ENCODE measurements at regions not wholly inside any gene's neighbourhood (a gene's known extent, or its start where the extent isn't known, plus 50 kb on each side); places are given as distances from the start of the nearest gene placed in this dataset.

DNA sequence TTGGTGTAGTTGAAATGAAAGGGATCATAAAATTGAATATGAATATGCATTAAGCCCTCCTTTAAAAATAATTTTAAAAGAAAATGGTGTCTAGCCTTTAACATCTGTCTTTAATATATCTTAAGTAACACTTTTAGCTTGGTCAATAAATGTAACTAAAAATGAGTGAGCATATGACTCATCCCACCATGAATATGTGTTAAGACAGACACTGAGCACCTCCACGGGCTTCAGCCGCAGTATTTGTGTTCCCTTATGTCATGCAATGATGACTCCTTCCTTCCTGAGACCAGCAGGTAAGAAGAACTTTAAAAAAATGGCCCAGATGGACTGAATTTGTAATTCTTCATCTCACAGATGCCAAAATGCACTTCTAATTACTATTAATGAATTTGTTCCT is 563.2 kb downstream of the NR2F1-AS1 start:
- no peak for ATAC-seq
- DNase-seq (ENCODE audit: low spot score) = no peak

DNA sequence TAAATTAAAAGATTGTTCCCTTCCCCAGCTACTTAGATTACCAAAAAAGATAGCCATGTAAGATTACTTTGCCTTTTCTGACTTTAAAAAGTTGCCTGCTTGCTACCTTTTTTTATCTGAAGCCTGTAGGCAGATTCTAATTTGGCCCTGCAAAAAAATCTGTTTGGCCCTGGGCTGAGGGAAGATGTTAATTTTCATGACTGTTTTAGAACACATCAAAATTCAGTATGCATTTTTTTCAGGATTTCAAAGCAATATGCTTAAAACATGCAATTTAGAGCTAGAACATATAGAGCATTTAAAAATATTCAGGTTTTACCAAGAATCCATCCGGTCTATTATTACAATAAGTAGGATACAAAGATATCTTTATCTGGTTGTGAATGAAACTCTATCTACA is 563.6 kb downstream of the NR2F1-AS1 start:
- ATAC-seq = no peak
- no peak for DNase-seq (ENCODE audit: low spot score)

DNA sequence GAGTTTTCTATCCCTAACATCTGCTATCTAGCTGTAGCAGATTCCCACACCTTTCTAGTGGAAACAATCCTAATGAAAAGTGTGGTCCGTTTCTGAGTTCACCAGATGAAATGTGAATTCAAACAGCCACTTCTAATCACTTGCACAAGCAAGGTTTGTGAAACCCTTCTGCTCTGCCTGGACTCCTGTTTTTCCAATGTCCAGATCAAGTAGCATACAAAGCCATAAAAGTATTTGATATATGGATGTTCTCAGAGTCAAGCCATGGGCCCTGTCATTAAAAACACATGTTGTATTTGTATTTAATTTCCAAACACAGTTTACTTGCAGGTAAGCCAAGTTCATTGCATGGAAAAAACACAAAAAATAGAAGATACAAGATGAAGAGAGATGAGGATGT is 570.4 kb downstream of the NR2F1-AS1 start:
- ATAC-seq = no peak
- DNase-seq (ENCODE audit: low spot score) = no peak

DNA sequence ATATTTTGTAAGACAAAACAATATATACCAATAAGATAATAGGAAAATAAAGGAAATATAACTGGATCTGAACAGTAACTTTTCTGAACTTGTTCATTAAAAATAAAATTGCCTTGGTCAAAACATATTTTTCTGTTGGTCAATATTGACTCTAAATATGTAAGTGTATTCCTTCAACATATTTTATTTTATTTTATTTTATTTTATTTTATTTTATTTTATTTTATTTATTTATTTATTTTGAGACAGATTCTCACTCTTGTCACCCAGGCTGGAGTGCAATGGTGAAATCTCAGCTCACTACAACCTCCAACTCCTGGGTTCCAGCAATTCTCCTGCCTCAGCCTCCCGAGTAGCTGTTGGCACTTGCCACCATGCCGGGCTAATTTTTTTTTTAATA is 571.0 kb downstream of the NR2F1-AS1 start:
- ATAC-seq = no peak
- DNase-seq (ENCODE audit: low spot score) = no peak

- ATAC-seq (no peak), DNase-seq (ENCODE audit: low spot score) (no peak)
Observed at GRCh38 chr5:93008502-93009207, 572.4 kb downstream of the NR2F1-AS1 start.

DNA sequence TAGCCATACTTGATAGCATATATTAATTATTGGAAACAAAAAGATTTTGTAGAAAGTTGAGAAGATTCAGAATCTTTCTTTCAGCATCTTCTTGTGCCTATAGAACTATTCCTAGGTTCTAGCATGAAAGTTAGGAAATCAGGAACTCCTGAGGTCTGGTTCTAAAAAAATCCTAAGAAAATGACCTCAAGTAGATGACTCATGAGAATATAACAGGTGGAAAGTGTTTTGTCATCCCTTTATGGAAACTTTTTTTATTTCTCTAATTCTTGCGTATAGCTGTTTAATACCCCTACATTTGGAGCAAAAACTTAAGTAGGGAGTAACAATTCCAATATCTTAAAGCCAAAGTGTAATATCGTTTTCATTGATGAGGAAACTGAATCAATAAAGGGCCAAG is 574.1 kb downstream of the NR2F1-AS1 start:
- ATAC-seq (no peak), DNase-seq (ENCODE audit: low spot score) (no peak)

- no peak for ATAC-seq
- no peak for DNase-seq (ENCODE audit: low spot score)
Observed at GRCh38 chr5:92998456-92998855, 582.6 kb downstream of the NR2F1-AS1 start.

GRCh38 chr5:92994392-92994791 is 586.6 kb downstream of the NR2F1-AS1 start:
- DNase-seq (ENCODE audit: low spot score) = no peak
- no peak for ATAC-seq

- no peak for ATAC-seq
- no peak for DNase-seq (ENCODE audit: low spot score)
Observed at GRCh38 chr5:92992073-92992472, 588.9 kb downstream of the NR2F1-AS1 start.

GRCh38 chr5:92991581-92992067 is 589.4 kb downstream of the NR2F1-AS1 start:
- DNase-seq (ENCODE audit: low spot score) (no peak), ATAC-seq (no peak)

- DNase-seq (ENCODE audit: low spot score) (no peak), ATAC-seq (no peak)
Observed at GRCh38 chr5:92990771-92991170, 590.2 kb downstream of the NR2F1-AS1 start.

GRCh38 chr5:92981001-92981400 is 600.0 kb downstream of the NR2F1-AS1 start:
- no peak for DNase-seq (ENCODE audit: low spot score)
- no peak for ATAC-seq

GRCh38 chr5:92980491-92980890 is 600.5 kb downstream of the NR2F1-AS1 start:
- DNase-seq (ENCODE audit: low spot score) (no peak), ATAC-seq (no peak)

- ATAC-seq = no peak
- DNase-seq (ENCODE audit: low spot score) = no peak
Observed at GRCh38 chr5:92979716-92980115, 601.3 kb downstream of the NR2F1-AS1 start.

DNA sequence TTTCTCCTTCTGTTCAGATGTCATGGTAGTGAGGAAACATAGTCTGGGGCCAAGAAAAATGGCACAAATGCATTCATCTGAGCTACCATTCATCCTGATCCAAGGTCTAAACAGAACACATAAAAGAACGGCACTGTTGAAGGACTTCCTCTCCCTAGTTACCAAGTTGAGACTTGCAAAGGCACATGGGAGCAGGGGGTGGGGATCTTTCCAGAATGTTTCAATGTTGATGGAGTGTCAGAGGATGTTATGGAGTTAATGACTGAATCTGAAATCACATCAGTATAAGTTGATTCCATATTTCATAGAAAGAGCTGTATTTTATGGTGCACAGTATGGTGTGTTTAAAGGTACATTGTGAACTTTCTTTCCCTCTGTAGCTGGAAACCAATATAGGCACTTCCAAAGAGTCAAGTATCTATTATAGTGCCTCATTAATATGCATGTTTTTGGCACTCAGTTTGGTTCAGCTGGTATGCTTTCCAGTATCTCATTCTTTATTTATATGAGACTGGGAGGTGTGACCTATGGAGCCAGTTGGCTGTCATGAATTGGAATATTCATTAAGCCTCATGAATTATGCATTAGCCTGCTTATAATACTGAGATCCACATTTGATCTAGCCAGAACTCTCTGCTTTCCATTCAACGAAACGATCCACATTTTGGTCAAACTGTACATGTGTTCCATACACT is 603.0 kb downstream of the NR2F1-AS1 start:
- DNase-seq (ENCODE audit: low spot score) = no peak

DNA sequence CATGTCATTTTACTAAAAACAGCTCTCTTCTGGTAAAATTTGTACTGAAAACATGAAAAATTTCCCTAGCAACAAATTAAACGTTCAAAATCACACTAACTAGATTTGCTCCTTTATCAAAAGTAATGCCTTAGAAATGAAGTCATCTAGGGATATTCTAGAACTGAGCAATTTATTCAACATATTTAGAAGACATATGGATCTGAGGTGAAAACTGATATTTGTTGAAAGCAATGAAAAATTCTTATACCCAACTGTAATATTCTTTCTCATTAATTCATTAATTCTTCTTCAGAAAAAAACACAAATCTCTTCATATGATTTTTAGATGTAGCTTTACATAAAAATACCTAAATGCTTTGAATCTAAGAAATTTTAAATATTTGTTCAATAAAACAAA is 604.9 kb downstream of the NR2F1-AS1 start:
- no peak for ATAC-seq
- DNase-seq (ENCODE audit: low spot score) = no peak

More for the DNA sequence above, 603.0 kb downstream of the NR2F1-AS1 start:
- ATAC-seq = no peak

- no peak for ATAC-seq
- DNase-seq (ENCODE audit: low spot score) = no peak
Observed at GRCh38 chr5:92969781-92970237, 611.2 kb downstream of the NR2F1-AS1 start.

GRCh38 chr5:92969191-92969780 is 611.7 kb downstream of the NR2F1-AS1 start:
- DNase-seq (ENCODE audit: low spot score) = no peak
- no peak for ATAC-seq

GRCh38 chr5:92963800-92964199 is 617.2 kb downstream of the NR2F1-AS1 start:
- no peak for ATAC-seq
- no peak for DNase-seq (ENCODE audit: low spot score)

GRCh38 chr5:92962752-92963151 is 618.3 kb downstream of the NR2F1-AS1 start:
- DNase-seq (ENCODE audit: low spot score) = no peak
- no peak for ATAC-seq

- DNase-seq (ENCODE audit: low spot score) (no peak), ATAC-seq (no peak)
Observed at GRCh38 chr5:92956886-92957285, 624.1 kb downstream of the NR2F1-AS1 start.

GRCh38 chr5:92952243-92952642 is 628.8 kb downstream of the NR2F1-AS1 start:
- ATAC-seq (no peak), DNase-seq (ENCODE audit: low spot score) (no peak)
